ENCODE measurements at regions not wholly inside any gene's neighbourhood (a gene's known extent, or its start where the extent isn't known, plus 50 kb on each side); places are given as distances from the start of the nearest gene placed in this dataset.

DNA sequence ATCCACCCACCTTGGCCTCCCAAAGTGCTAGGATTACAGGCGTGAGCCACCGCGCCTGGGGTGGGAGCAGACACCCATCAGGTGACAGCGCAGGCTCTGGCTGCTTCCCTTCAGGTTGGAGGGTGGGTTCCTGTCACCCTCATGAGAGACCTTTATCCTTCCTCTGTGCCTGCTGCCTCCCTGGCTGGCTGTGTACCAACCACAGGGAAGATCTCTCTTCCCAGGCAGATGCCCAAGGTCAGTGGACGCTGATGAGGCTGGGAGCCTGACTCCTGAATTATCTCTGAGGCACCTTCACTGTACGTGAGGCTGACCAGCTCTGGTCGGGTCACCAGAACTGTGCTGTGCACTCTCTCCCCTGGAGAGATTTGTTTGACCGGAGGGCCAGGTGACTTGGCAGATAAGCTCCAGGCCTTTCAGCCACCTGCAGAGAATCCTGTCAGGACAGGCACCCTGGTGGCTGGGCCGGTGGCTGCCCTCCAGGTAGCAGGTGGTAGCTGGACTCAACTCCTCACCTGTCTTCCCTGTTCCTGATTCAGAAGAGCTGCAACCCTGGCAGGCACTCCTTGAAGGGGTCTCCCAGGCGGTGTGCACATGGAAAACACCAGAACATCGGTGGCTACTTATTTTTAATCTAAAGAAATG, 251.9 kb downstream of the GLRX3 start:
- TF ChIP-seq, protein P1, sequence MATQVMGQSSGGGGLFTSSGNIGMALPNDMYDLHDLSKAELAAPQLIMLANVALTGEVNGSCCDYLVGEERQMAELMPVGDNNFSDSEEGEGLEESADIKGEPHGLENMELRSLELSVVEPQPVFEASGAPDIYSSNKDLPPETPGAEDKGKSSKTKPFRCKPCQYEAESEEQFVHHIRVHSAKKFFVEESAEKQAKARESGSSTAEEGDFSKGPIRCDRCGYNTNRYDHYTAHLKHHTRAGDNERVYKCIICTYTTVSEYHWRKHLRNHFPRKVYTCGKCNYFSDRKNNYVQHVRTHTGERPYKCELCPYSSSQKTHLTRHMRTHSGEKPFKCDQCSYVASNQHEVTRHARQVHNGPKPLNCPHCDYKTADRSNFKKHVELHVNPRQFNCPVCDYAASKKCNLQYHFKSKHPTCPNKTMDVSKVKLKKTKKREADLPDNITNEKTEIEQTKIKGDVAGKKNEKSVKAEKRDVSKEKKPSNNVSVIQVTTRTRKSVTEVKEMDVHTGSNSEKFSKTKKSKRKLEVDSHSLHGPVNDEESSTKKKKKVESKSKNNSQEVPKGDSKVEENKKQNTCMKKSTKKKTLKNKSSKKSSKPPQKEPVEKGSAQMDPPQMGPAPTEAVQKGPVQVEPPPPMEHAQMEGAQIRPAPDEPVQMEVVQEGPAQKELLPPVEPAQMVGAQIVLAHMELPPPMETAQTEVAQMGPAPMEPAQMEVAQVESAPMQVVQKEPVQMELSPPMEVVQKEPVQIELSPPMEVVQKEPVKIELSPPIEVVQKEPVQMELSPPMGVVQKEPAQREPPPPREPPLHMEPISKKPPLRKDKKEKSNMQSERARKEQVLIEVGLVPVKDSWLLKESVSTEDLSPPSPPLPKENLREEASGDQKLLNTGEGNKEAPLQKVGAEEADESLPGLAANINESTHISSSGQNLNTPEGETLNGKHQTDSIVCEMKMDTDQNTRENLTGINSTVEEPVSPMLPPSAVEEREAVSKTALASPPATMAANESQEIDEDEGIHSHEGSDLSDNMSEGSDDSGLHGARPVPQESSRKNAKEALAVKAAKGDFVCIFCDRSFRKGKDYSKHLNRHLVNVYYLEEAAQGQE (IDR thresholded peaks at IDR 0.05; ENCODE audit: unreplicated experiment) = no peak
- TF ChIP-seq, protein P2, sequence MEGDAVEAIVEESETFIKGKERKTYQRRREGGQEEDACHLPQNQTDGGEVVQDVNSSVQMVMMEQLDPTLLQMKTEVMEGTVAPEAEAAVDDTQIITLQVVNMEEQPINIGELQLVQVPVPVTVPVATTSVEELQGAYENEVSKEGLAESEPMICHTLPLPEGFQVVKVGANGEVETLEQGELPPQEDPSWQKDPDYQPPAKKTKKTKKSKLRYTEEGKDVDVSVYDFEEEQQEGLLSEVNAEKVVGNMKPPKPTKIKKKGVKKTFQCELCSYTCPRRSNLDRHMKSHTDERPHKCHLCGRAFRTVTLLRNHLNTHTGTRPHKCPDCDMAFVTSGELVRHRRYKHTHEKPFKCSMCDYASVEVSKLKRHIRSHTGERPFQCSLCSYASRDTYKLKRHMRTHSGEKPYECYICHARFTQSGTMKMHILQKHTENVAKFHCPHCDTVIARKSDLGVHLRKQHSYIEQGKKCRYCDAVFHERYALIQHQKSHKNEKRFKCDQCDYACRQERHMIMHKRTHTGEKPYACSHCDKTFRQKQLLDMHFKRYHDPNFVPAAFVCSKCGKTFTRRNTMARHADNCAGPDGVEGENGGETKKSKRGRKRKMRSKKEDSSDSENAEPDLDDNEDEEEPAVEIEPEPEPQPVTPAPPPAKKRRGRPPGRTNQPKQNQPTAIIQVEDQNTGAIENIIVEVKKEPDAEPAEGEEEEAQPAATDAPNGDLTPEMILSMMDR (conservative IDR thresholded peaks at IDR 0.05; ENCODE audit: low read depth in 2 of 2) = no peak
- TF ChIP-seq EZH2 (IDR thresholded peaks at IDR 0.05; ENCODE audit: low read depth, unreplicated experiment) (no peak), POLR2AphosphoS5 (IDR thresholded peaks at IDR 0.05; ENCODE audit: low read depth) (no peak), EZH2phosphoT487 (IDR thresholded peaks at IDR 0.05; ENCODE audit: unreplicated experiment) (no peak), CREB1 (CRISPR knock-in tag; IDR thresholded peaks at IDR 0.05; ENCODE audit: low read depth) (no peak)

All from GM23338 (cell line).